Adrenal gland (tissue), 5 donors: ENCODE measurements at regions not wholly inside any gene's neighbourhood (a gene's known extent, or its start where the extent isn't known, plus 50 kb on each side); places are given as distances from the start of the nearest gene placed in this dataset.

Experiments
- POLR2A ChIP-seq, 2 donors: fragments of 450-650 bp; IDR thresholded peaks; one replicate each; pipeline ENCODE4 v1.6.1; 2017; ENCODE audit warnings: antibody characterized with exemption in 2 of 2, mild to moderate bottlenecking in 2 of 2, moderate library complexity in 1 of 2
- TF ChIP-seq, protein P1 (sequence below), 6 experiments: fragments of 450-650 bp in 4 of 6; fragments of 200-600 bp in 2 of 6; sonication (generic) in 1 of 6; IDR thresholded peaks; 1 replicate in 5 of 6; 2 replicates in 1 of 6; pipeline versions ENCODE4 v1.5.1 to v1.8.0; 2016 to 2021; ENCODE audit warnings: antibody characterized with exemption in 6 of 6, mild to moderate bottlenecking in 2 of 6, moderate library complexity in 1 of 6
- donor health status: DM: no; HTN: no; CAD: no.

DNA sequence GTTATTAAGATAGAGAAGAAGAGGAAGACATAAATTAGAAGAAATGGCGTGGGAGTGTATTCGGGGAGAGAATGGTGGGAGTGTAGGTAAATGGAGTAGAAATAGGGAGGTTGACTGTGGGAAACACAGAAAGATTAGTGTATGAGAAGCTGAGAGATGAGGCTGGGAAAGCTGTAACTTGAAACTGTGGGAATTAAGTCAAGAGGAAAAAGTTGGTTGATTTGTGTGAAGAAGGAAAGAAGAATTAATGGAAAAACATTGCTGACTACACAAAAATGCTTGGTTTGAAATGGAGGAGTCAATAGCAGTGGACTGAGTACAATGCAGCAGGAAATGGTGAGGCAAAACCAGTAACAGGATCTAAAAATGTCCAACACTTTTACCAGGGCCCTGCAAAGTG, 448.3 kb downstream of the PTPRC start:
- no peak for TF ChIP-seq POLR2A (IDR thresholded peaks at IDR 0.05)
- TF ChIP-seq, protein P1, sequence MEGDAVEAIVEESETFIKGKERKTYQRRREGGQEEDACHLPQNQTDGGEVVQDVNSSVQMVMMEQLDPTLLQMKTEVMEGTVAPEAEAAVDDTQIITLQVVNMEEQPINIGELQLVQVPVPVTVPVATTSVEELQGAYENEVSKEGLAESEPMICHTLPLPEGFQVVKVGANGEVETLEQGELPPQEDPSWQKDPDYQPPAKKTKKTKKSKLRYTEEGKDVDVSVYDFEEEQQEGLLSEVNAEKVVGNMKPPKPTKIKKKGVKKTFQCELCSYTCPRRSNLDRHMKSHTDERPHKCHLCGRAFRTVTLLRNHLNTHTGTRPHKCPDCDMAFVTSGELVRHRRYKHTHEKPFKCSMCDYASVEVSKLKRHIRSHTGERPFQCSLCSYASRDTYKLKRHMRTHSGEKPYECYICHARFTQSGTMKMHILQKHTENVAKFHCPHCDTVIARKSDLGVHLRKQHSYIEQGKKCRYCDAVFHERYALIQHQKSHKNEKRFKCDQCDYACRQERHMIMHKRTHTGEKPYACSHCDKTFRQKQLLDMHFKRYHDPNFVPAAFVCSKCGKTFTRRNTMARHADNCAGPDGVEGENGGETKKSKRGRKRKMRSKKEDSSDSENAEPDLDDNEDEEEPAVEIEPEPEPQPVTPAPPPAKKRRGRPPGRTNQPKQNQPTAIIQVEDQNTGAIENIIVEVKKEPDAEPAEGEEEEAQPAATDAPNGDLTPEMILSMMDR (IDR thresholded peaks at IDR 0.05), result no peak
